ENCODE measurements at regions not wholly inside any gene's neighbourhood (a gene's known extent, or its start where the extent isn't known, plus 50 kb on each side); places are given as distances from the start of the nearest gene placed in this dataset.

DNA sequence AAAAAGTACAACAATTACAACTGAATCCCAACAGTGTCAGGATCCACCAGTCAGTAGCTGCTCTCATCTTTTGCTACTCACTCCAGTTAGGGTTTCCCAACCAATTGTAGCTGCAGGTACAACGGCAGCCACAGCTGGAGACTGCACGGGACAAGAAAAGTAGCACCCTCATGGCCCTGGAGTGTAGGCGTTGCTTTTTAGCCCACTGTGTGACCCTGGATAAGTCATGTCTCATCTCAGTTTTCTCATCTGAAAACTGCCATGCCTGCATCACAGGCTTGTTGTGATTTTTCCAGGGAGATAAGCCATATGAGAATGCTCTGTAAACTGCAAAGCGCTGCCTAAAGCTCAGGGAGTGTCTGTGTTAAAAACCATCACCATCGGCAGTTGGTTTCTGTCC lies 535.6 kb upstream of the IL12A start:
- Histone ChIP-seq H3K4me3 (ENCODE audit: low read length) (no peak overlapping the region), H3K27me3 (ENCODE audit: control insufficient read depth, insufficient read depth, low read length) (no peaks in the 10 kb centered on the region), H3K9me3 (replicated peaks; ENCODE audit: control insufficient read depth, low read depth, low read length) (no peaks in the 10 kb centered on the region), H3K27ac (ENCODE audit: low read length) (no peak overlapping the region), H3K36me3 (ENCODE audit: control insufficient read depth, insufficient read depth, low read length) (no peaks in the 10 kb centered on the region), H3K4me1 (ENCODE audit: control insufficient read depth, insufficient read depth, low read length) (no peaks in the 10 kb centered on the region)
- 95% methylated on average over 4 of the region's 5 CpGs for WGBS (ENCODE audit: insufficient coverage)
- DNase-seq = no peak

DNA sequence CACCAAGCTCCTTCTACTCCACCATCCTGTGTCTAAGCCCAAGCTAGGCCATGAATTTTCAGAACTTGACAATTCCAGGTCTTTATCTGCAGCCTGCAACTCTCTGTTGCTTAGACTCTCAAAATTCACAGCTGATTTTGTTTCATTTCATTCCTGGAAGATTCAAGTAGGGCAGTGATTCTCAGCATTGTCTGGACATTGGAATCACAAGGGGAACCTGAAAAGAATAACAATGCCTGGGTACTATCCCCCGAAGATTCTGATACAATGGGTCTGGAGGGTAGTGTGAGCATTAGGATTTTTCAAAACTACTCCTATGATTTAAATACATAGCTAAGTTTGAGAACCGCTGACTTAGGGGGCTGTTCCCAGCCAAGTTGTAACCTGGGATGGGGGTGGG lies 534.7 kb upstream of the IL12A start:
- H3K36me3 ChIP-seq (ENCODE audit: control insufficient read depth, insufficient read depth, low read length) = no peaks in the 10 kb centered on the region
- no peak overlapping the region for H3K4me3 ChIP-seq (ENCODE audit: low read length)
- WGBS (ENCODE audit: insufficient coverage) = no CpG with 5 or more reads among the region's 2 CpGs
- H3K27me3 ChIP-seq (ENCODE audit: control insufficient read depth, insufficient read depth, low read length) = no peaks in the 10 kb centered on the region
- no peak overlapping the region for H3K27ac ChIP-seq (ENCODE audit: low read length)
- H3K9me3 ChIP-seq (replicated peaks; ENCODE audit: control insufficient read depth, low read depth, low read length) = no peaks in the 10 kb centered on the region
- no peaks in the 10 kb centered on the region for H3K4me1 ChIP-seq (ENCODE audit: control insufficient read depth, insufficient read depth, low read length)
- no peak for DNase-seq

GRCh38 chr3:159455741-159456181 lies 532.9 kb upstream of the IL12A start:
- H3K27ac ChIP-seq (ENCODE audit: low read length) = no peak overlapping the region
- no peaks in the 10 kb centered on the region for H3K9me3 ChIP-seq (replicated peaks; ENCODE audit: control insufficient read depth, low read depth, low read length)
- DNase-seq = no peak
- H3K27me3 ChIP-seq (ENCODE audit: control insufficient read depth, insufficient read depth, low read length) = no peaks in the 10 kb centered on the region
- 80% methylated on average over 2 of the region's 5 CpGs for WGBS (ENCODE audit: insufficient coverage)
- H3K36me3 ChIP-seq (ENCODE audit: control insufficient read depth, insufficient read depth, low read length) = no peaks in the 10 kb centered on the region
- no peak overlapping the region for H3K4me3 ChIP-seq (ENCODE audit: low read length)
- H3K4me1 ChIP-seq (ENCODE audit: control insufficient read depth, insufficient read depth, low read length) = no peaks in the 10 kb centered on the region

- 25% methylated on average over 1 of the region's 2 CpGs for WGBS (ENCODE audit: insufficient coverage)
- Histone ChIP-seq H3K27ac (ENCODE audit: low read length) (no peak overlapping the region), H3K27me3 (ENCODE audit: control insufficient read depth, insufficient read depth, low read length) (no peaks in the 10 kb centered on the region), H3K9me3 (replicated peaks; ENCODE audit: control insufficient read depth, low read depth, low read length) (no peaks in the 10 kb centered on the region), H3K4me1 (ENCODE audit: control insufficient read depth, insufficient read depth, low read length) (no peaks in the 10 kb centered on the region), H3K36me3 (ENCODE audit: control insufficient read depth, insufficient read depth, low read length) (no peaks in the 10 kb centered on the region), H3K4me3 (ENCODE audit: low read length) (no peak overlapping the region)
- no peak for DNase-seq
Measured at GRCh38 chr3:159458010-159458409, 530.6 kb upstream of the IL12A start.

DNA sequence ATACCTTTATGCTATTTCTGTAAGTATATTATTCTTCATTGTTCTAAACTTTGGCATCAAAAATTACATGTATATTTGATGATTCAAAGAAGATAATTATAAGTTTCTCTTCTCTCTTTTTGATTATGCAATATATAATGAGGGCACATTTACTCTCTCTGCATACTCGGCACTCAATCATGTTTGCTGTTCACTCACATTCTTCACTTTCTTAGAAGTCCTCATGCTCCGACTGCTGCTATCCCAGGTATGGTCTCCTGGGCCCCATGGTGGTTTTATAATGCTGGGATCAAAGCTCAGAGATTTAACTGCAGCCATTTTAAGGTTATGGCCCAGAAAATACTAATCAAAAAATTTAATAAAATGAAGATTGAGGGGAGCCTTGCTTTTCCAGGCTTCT lies 529.7 kb upstream of the IL12A start:
- H3K4me3 ChIP-seq (ENCODE audit: low read length) = no peak overlapping the region
- no peaks in the 10 kb centered on the region for H3K4me1 ChIP-seq (ENCODE audit: control insufficient read depth, insufficient read depth, low read length)
- no peak for DNase-seq
- no peaks in the 10 kb centered on the region for H3K27me3 ChIP-seq (ENCODE audit: control insufficient read depth, insufficient read depth, low read length)
- no peak overlapping the region for H3K27ac ChIP-seq (ENCODE audit: low read length)
- no peaks in the 10 kb centered on the region for H3K9me3 ChIP-seq (replicated peaks; ENCODE audit: control insufficient read depth, low read depth, low read length)
- WGBS (ENCODE audit: insufficient coverage) = no CpG with 5 or more reads among the region's 2 CpGs
- no peaks in the 10 kb centered on the region for H3K36me3 ChIP-seq (ENCODE audit: control insufficient read depth, insufficient read depth, low read length)

GRCh38 chr3:159472611-159473010 lies 516.0 kb upstream of the IL12A start:
- no peak overlapping the region for H3K27ac ChIP-seq (ENCODE audit: low read length)
- no peaks in the 10 kb centered on the region for H3K4me1 ChIP-seq (ENCODE audit: control insufficient read depth, insufficient read depth, low read length)
- WGBS (ENCODE audit: insufficient coverage) = 0% methylated on average over 1 of the region's 4 CpGs
- no peak overlapping the region for H3K4me3 ChIP-seq (ENCODE audit: low read length)
- no peak for DNase-seq
- H3K27me3 ChIP-seq (ENCODE audit: control insufficient read depth, insufficient read depth, low read length) = no peaks in the 10 kb centered on the region
- H3K36me3 ChIP-seq (ENCODE audit: control insufficient read depth, insufficient read depth, low read length) = no peaks in the 10 kb centered on the region
- no peaks in the 10 kb centered on the region for H3K9me3 ChIP-seq (replicated peaks; ENCODE audit: control insufficient read depth, low read depth, low read length)

- no peaks in the 10 kb centered on the region for H3K27me3 ChIP-seq (ENCODE audit: control insufficient read depth, insufficient read depth, low read length)
- H3K27ac ChIP-seq (ENCODE audit: low read length) = no peak overlapping the region
- no CpG with 5 or more reads among the region's 1 CpG for WGBS (ENCODE audit: insufficient coverage)
- no peaks in the 10 kb centered on the region for H3K9me3 ChIP-seq (replicated peaks; ENCODE audit: control insufficient read depth, low read depth, low read length)
- DNase-seq = peak; percentile 69
- no peaks in the 10 kb centered on the region for H3K4me1 ChIP-seq (ENCODE audit: control insufficient read depth, insufficient read depth, low read length)
- no peak overlapping the region for H3K4me3 ChIP-seq (ENCODE audit: low read length)
- no peaks in the 10 kb centered on the region for H3K36me3 ChIP-seq (ENCODE audit: control insufficient read depth, insufficient read depth, low read length)
Measured at GRCh38 chr3:159473206-159473605, 515.4 kb upstream of the IL12A start.

GRCh38 chr3:159480046-159480445 lies 508.6 kb upstream of the IL12A start:
- Histone ChIP-seq H3K27me3 (ENCODE audit: control insufficient read depth, insufficient read depth, low read length) (no peaks in the 10 kb centered on the region), H3K27ac (ENCODE audit: low read length) (no peak overlapping the region), H3K36me3 (ENCODE audit: control insufficient read depth, insufficient read depth, low read length) (no peaks in the 10 kb centered on the region), H3K4me1 (ENCODE audit: control insufficient read depth, insufficient read depth, low read length) (no peaks in the 10 kb centered on the region), H3K4me3 (ENCODE audit: low read length) (no peak overlapping the region), H3K9me3 (replicated peaks; ENCODE audit: control insufficient read depth, low read depth, low read length) (no peaks in the 10 kb centered on the region)
- no peak for DNase-seq

- no CpG with 5 or more reads among the region's 3 CpGs for WGBS (ENCODE audit: insufficient coverage)
- DNase-seq = no peak
- no peaks in the 10 kb centered on the region for H3K9me3 ChIP-seq (replicated peaks; ENCODE audit: control insufficient read depth, low read depth, low read length)
- H3K27ac ChIP-seq (ENCODE audit: low read length) = no peak overlapping the region
- no peaks in the 10 kb centered on the region for H3K4me1 ChIP-seq (ENCODE audit: control insufficient read depth, insufficient read depth, low read length)
- H3K36me3 ChIP-seq (ENCODE audit: control insufficient read depth, insufficient read depth, low read length) = no peaks in the 10 kb centered on the region
- H3K4me3 ChIP-seq (ENCODE audit: low read length) = no peak overlapping the region
- no peaks in the 10 kb centered on the region for H3K27me3 ChIP-seq (ENCODE audit: control insufficient read depth, insufficient read depth, low read length)
Measured at GRCh38 chr3:159482241-159482993, 506.2 kb upstream of the IL12A start.

DNA sequence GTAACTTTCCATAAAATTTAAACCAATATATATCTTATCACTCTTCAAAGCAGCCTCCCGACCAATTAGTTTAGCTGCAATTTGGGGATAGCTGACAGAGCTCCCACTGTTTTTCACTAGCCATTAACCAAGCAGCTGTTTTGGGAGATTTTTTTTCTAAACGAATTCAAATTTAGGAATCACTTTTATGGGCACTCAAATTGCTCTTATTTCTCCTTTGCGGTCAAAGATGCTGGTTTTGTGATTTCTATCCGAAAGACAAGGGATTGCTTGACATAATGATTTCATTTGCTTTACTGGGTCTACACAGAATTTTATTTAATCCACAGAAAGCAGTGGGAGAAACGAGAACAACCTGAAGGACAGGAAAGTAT lies 505.7 kb upstream of the IL12A start:
- WGBS (ENCODE audit: insufficient coverage) = no CpG with 5 or more reads among the region's 5 CpGs
- no peaks in the 10 kb centered on the region for H3K36me3 ChIP-seq (ENCODE audit: control insufficient read depth, insufficient read depth, low read length)

DNA sequence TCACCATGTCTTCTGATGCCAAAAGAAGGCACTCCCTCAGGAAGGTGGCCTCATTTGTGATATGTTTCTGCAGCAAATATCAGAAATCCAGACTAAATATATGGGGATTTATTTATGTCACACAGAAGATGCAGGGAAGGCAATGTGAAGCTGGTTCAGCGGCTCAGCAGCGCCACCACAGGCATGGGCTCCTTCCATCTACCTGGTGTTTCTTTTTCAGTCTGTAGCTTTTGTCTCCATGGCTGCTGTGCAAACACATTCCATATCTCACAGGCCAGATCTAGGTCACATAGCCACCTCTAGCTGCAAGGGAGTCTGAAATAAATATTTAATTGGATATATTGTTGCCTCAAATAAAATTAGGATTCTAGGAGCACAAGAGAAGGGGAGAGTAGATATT lies 502.1 kb upstream of the IL12A start:
- Histone ChIP-seq H3K36me3 (ENCODE audit: control insufficient read depth, insufficient read depth, low read length) (no peaks in the 10 kb centered on the region), H3K27ac (ENCODE audit: low read length) (no peak overlapping the region), H3K27me3 (ENCODE audit: control insufficient read depth, insufficient read depth, low read length) (no peaks in the 10 kb centered on the region), H3K4me3 (ENCODE audit: low read length) (no peak overlapping the region), H3K4me1 (ENCODE audit: control insufficient read depth, insufficient read depth, low read length) (no peaks in the 10 kb centered on the region), H3K9me3 (replicated peaks; ENCODE audit: control insufficient read depth, low read depth, low read length) (no peaks in the 10 kb centered on the region)
- no peak for DNase-seq
- WGBS (ENCODE audit: insufficient coverage) = no CpG with 5 or more reads among the region's 2 CpGs

More for the DNA sequence above, 505.7 kb upstream of the IL12A start:
- Histone ChIP-seq H3K4me3 (ENCODE audit: low read length) (no peak overlapping the region), H3K27me3 (ENCODE audit: control insufficient read depth, insufficient read depth, low read length) (no peaks in the 10 kb centered on the region), H3K27ac (ENCODE audit: low read length) (no peak overlapping the region), H3K9me3 (replicated peaks; ENCODE audit: control insufficient read depth, low read depth, low read length) (no peaks in the 10 kb centered on the region), H3K4me1 (ENCODE audit: control insufficient read depth, insufficient read depth, low read length) (no peaks in the 10 kb centered on the region)
- DNase-seq = no peak

Data from muscle of leg (tissue), 3 donors.